Ishikawa (cell line): ENCODE measurements at regions not wholly inside any gene's neighbourhood (a gene's known extent, or its start where the extent isn't known, plus 50 kb on each side); places are given as distances from the start of the nearest gene placed in this dataset.

Experiments used
- EP300 ChIP-seq: IDR thresholded peaks from 2 replicates; pipeline ENCODE4 v1.6.1; 2012; ENCODE audit warnings: borderline replicate concordance
- TEAD4 ChIP-seq: IDR thresholded peaks from 2 replicates; pipeline ENCODE4 v1.6.1; 2012
- YY1 ChIP-seq: IDR thresholded peaks from 2 replicates; pipeline ENCODE4 v1.6.1; 2012; ENCODE audit warnings: low read depth
- TF ChIP-seq, protein P1 (sequence below): IDR thresholded peaks from 2 replicates; pipeline ENCODE4 v1.6.1; 2012

GRCh38 chr22:48139776-48140175 lies 1377.3 kb downstream of the TBC1D22A start:
- no peak for TF ChIP-seq YY1
- TF ChIP-seq, protein P1, sequence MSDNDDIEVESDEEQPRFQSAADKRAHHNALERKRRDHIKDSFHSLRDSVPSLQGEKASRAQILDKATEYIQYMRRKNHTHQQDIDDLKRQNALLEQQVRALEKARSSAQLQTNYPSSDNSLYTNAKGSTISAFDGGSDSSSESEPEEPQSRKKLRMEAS, result no peak
- TF ChIP-seq TEAD4, result no peak
- TF ChIP-seq EP300, result no peak
